GM18499 (cell line): ENCODE measurements at regions not wholly inside any gene's neighbourhood (a gene's known extent, or its start where the extent isn't known, plus 50 kb on each side); places are given as distances from the start of the nearest gene placed in this dataset.
"Not testable (repeated sequence)": the region's sequence is repeated elsewhere in the genome, so short reads cannot be mapped to it uniquely, and the experiment has no call there.

Experiments used
- ATAC-seq: cut with Tn5 transposase; IDR thresholded peaks from one replicate; pipeline ENCODE4 v1.9.1; 2021; ENCODE audit warnings: moderate number of reproducible peaks; ENCODE audit not compliant: insufficient read depth, unreplicated experiment

- not testable (repeated sequence) for ATAC-seq
Observed at GRCh38 chr16:16610389-16610967, 231.5 kb downstream of the NPIPA7 start.

DNA sequence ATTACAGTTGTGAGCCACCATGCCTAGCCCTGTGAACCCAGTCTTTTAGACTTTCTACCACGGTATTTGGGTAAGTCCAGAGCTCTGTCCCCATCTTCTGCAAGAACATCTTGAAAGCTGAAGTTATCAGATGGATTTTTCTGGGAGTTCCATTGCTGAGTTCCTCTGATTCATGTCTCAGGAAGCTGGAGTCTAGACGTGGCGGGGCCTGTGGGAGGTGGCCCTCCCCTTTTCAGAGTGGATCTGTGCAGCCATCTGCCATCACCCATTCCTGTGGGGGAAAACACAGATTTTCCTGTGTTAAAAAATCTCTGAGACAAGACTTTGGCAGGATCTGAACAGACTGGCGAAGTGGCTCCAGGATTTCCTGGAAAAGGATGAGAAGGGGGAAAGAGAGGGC, 234.3 kb downstream of the NPIPA7 start:
- not testable (repeated sequence) for ATAC-seq

DNA sequence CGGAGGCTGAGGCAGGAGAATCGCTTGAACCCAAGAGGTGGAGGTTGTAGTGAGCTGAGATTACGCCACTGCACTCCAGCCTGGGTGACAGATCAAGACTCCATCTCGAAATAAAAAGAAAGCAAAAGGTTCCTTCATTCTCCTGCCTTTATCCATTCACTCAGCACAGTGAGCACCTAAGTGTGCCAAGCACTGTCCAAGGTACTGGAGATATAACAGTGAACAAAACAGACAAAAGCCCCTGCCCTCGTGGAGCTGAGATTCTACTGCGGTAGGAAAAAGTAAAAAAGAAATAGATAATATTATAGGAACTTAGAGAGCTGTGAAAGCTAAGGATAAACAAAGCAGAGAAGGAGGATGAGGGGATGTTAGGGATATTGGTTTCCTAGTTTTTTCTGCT, 235.5 kb downstream of the NPIPA7 start:
- ATAC-seq, result not testable (repeated sequence)

DNA sequence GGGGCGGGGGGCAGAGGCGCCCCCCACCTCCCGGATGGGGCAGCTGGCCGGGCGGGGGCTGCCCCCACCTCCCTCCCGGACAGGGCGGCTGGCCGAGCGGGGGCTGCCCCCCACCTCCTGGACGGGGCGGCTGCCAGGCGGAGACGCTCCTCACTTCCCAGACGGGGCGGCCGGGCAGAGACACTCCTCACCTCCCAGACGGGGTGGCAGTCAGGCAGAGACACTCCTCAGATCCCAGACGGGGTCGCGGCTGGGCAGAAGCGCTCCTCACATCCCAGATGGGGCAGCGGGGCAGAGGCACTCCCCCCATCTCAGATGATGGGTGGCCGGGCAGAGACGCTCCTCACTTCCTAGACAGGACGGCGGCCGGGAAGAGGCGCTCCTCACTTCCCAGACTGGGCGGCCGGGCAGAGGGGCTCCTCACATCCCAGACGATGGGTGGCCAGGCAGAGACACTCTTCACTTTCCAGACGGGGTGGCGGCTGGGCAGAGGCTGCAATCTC, 240.1 kb downstream of the NPIPA7 start:
- ATAC-seq, result not testable (repeated sequence)

GRCh38 chr16:16624367-16624766, 245.4 kb downstream of the NPIPA7 start:
- not testable (repeated sequence) for ATAC-seq

DNA sequence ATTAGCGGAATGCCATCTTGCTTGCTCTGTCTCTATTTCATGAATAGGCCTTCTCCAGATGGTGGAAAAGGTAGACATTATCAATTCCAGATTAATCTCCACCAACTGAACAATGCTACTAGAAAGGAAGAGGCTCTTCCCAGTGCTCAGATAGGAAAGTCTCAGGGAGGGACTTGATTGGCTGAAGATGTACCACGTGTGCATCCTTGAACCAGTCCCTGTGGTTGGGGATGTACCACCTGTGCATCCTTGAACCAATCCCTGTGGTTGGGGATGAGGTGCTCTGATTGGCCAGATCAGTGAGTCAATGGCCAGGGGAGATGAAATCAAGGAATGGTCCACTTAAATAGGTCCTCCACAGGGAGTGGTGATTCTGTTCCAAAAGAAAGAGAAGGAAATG, 246.2 kb downstream of the NPIPA7 start:
- not testable (repeated sequence) for ATAC-seq

GRCh38 chr16:16627865-16628264, 248.9 kb downstream of the NPIPA7 start:
- not testable (repeated sequence) for ATAC-seq

DNA sequence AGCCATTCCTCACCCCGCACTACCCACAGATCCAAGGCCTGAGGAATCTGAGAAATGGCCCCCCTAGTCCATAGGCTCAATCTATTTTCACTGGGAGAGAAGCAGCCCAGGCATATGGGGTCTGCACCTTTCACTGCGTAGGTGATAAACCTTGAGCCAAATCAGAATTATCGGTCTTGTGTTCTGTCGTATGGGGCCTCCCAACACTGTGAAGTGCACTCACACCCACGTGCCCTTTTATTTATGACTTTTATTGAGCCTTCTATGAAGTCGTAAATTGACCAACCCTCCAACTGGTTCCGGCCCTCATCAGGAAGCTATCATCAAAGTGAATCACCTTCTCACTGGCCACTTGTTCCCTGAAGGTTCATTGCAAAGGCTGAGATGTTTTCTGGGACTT, 259.3 kb downstream of the NPIPA7 start:
- ATAC-seq, result not testable (repeated sequence)

- ATAC-seq, result not testable (repeated sequence)
Observed at GRCh38 chr16:16638714-16639113, 259.8 kb downstream of the NPIPA7 start.

- ATAC-seq, result not testable (repeated sequence)
Observed at GRCh38 chr16:16643828-16644227, 264.9 kb downstream of the NPIPA7 start.

DNA sequence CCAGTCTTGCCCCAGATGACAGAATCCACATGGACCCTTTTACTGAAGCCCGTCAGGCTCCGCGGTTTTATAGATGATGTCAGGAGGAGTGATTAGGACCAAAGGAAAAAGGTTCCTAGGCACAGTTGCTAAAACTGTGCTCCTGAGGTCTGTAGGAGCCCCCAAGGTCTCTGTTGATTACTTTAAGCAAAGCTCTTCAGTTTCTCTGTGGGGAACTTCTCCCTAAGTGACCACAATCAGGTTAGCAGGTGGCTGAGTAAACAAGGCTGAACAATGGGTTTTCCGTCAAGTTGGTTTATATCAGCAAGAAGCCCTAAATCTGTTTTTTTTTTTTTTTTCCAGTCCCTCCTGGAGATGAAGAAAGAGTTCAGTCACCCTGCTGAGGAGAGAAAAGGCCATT, 269.1 kb downstream of the NPIPA7 start:
- not testable (repeated sequence) for ATAC-seq

DNA sequence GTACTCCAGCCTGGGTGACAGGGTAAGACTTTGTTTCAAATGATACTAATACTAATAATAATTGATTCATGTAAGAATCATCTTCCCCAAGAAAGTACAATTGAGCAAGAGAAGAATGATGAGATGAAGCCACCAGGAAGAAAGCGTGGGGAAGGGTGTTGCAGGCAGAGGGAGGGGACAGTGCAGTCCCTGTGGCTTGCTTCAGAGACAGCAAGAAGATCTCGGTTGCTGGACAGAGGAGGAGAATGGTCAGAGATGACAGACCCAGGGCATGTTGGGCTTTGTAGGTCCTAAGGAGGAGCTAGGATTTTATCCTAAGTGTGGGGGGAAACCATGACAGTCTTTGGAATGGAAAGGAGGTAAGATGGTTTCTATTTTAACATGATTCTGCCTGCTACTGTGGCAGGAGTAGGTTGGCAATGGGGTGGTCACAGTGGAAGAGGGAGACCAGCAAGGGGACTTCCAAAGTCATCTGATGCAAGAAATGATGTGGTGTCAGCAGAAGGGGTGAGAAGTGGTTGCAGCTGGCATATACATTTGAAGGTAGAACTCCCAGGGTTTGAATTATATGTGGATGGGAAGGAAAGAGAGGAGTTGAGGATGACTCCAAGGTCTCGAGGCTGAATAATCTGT, 293.4 kb downstream of the NPIPA7 start:
- not testable (repeated sequence) for ATAC-seq

GRCh38 chr16:16674820-16675219, 295.9 kb downstream of the NPIPA7 start:
- not testable (repeated sequence) for ATAC-seq

- not testable (repeated sequence) for ATAC-seq
Observed at GRCh38 chr16:16721849-16722248, 342.9 kb downstream of the NPIPA7 start.

- ATAC-seq, result not testable (repeated sequence)
Observed at GRCh38 chr16:16722666-16723065, 343.7 kb downstream of the NPIPA7 start.

DNA sequence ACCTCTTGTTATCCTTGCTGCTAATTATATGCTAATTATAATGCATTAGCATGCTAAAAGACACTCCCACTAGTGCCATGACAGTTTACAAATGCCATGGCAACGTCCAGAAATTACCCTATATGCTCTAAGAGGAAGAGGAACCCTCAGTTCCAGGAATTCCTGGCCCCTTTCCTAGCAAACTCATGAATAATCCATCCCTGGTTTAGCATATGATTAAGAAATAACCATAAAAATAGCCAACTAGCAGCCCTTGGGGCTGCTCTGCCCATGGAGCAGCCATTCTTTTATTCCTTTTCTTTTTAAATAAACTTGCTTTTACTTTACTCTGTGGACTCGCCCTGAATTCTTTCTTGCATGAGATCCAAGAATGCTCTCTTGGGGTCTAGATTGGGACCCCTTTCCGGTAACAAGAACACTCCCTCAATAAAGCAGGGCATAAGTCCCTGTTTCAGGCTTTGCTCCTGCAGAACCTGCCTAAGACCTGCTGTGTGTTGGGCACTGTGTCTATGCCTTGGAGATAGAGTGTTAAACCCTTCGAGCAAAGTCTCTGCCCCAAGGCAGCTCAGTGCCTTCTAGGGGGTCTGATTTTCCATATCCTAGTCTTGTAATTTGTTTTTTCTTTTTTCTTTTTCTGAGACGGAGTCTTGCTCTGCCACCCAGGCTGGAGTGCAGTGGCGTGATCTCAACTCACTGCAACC, 345.0 kb downstream of the NPIPA7 start:
- not testable (repeated sequence) for ATAC-seq

- not testable (repeated sequence) for ATAC-seq
Observed at GRCh38 chr16:16727048-16727447, 348.1 kb downstream of the NPIPA7 start.

- ATAC-seq, result not testable (repeated sequence)
Observed at GRCh38 chr16:16742573-16742972, 363.6 kb downstream of the NPIPA7 start.

GRCh38 chr16:16754992-16755667, 376.2 kb downstream of the NPIPA7 start:
- ATAC-seq, result not testable (repeated sequence)

DNA sequence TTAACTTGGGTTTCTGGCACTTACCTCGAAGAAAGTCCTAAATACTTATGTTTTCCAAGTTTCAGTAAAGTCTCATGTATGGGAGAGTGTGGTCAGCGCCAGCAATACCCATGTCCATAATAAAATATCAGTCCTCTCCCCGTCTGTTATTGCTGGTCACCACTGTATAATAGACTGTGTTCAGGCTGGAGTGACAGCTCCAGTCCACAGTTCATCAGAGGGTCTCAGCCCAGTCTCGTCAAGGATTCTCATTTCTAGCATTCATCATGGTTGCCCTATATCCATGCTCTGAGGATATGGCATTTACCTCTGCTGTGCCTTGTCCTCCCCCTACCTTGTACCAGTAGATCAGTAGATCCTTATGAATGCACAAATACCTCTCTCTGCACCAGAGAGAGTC, 384.5 kb downstream of the NPIPA7 start:
- no peak for ATAC-seq

- not testable (repeated sequence) for ATAC-seq
Observed at GRCh38 chr16:16770717-16771116, 391.8 kb downstream of the NPIPA7 start.
